NB4 (cell line): ENCODE measurements at regions not wholly inside any gene's neighbourhood (a gene's known extent, or its start where the extent isn't known, plus 50 kb on each side); places are given as distances from the start of the nearest gene placed in this dataset.

Experiments used
- CTCF ChIP-seq: IDR thresholded peaks from one replicate; pipeline ENCODE4 v1.5.1; 2012; ENCODE audit warnings: low read depth, low read length
- MAX ChIP-seq: IDR thresholded peaks from 2 replicates; pipeline ENCODE4 v1.6.1; 2011; ENCODE audit warnings: low read depth, low read length
- POLR2A ChIP-seq: IDR thresholded peaks from 2 replicates; pipeline ENCODE4 v1.6.1; 2011; ENCODE audit warnings: mild to moderate bottlenecking; ENCODE audit not compliant: insufficient read length; ENCODE audit errors: extremely low read depth

GRCh38 chr2:18411626-18412025 lies 148.8 kb downstream of the RDH14 start:
- no peak for TF ChIP-seq POLR2A
- TF ChIP-seq CTCF = no peak
- no peak for TF ChIP-seq MAX
